GM21360 (cell line): ENCODE measurements at regions not wholly inside any gene's neighbourhood (a gene's known extent, or its start where the extent isn't known, plus 50 kb on each side); places are given as distances from the start of the nearest gene placed in this dataset.
"Not testable (repeated sequence)": the region's sequence is repeated elsewhere in the genome, so short reads cannot be mapped to it uniquely, and the experiment has no call there.

Experiments
- ATAC-seq: cut with Tn5 transposase; IDR thresholded peaks from one replicate; pipeline ENCODE4 v1.9.1; 2021; ENCODE audit warnings: mild to moderate bottlenecking, moderate library complexity; ENCODE audit not compliant: unreplicated experiment

DNA sequence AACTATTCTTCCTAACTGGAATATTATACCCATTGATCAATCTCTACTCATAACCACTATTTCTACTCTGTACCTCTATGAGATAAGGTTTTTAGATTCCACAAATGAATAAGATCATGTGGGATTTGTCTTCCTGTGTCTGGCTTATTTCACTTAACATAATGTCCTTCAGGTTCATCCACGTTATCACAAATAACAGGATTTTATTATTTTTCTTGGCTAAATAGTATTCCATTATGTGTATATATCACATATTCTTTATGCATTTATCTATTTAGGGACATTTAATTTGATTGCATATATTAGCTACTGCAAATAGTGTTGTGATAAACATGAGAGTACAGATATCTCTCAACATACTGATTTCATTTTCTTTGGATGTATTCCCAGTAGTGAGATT, 823.0 kb upstream of the ADGRB3 start:
- no peak for ATAC-seq

DNA sequence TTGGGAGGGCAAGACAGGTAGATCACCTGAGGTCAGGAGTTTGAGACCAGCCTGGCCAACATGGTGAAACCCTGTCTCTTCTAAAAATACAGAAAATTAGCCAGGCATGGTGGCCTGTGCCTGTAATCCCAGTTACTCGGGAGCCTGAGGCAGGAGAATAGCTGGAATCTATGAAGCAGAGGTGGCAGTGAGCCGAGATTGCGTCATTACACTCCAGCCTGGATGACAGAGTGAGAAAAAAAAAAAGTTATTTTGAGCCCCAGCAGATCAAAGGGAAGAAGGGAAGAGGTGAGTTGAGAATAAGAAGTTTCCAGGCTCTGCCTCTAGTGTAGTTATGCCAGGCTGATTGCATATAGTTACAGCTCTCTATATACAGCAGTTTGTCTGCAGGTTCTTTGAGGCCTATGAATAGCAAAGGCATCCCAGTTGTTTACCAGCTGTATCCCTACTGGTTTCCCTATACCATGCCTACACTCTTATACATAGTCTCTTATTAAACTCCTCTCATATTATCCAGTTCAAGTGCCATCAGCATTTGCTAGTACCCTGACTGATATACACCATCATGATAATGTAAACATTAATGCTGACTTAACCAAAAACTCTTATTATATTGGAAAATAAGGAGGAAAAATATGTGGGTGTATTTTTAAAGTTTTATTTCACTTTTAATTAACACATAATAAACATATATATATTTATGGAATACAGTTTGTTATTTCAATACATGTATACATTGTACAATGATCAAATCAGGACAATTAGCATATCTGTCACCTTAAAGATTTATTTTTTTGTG, 823.6 kb upstream of the ADGRB3 start:
- no peak for ATAC-seq

DNA sequence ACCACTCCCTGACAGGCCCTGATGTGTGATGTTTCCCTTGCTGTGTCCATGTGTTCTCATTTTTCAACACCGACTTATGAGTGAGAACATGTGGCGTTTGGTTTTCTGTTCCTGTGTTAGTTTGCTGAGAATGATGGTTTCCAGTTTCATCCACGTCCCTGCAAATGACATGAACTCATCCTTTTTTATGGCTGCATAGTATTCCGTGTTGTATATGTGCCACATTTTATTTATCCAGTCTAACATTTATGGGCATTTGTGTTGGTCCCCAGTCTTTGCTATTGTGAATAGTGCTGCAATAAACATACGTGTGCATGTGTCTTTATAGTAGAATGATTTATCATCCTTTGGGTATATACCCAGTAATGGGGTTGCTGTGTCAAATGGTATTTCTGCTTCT, 830.3 kb upstream of the ADGRB3 start:
- ATAC-seq = not testable (repeated sequence)

DNA sequence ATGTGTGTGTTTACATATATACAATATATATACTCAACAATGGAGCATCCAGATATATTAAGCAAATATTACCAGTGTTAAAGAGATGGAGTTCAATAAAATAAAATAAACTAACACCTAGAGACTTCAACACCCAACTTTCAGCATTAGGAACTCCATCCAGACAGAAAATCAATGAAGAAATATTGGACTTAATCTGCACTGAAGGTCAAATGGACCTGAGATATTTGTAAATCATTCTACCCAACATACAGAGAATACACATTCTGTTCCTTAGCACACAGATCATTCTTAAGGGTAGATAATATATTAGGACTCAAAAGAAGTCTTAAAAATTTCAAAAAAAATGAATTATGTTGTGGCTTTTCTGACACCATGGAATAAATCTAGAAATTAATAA, 832.3 kb upstream of the ADGRB3 start:
- no peak for ATAC-seq

DNA sequence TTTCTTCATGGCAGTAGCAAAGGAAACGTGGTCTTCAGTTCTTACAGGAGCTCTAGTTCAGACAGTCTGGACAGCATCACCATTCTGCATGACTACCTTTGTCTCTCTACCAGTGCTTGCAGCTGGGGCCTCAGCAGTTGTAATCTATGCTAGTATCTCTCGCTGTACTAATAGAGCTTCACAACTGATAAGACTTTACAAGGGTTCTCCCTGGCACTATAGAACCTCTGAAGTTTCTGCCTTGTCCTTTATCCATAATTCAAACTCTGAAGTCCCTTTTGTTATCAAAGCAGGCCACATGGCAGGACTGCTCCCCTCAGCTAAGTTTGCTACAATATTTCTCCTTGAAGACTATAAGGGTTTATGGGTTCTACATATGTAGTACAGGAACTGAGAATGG, 842.1 kb upstream of the ADGRB3 start:
- ATAC-seq = no peak

DNA sequence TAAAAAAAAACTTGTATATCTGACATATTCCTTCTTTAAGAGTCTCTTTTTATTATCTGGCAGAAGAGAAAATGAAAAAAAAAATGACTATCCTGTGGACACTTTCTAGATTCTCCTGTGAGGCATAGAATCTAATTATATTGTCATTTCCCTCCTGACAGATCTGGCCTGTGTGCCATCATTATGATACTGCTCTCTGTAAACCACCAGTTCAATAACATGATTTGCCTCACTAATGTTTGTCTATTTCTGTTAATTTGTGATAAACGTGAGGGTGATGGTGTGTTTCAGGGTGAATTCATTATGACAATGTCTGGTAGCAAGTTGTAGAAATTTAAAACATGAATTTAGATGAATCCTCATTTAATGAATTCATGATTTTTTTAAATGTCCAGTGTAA, 844.5 kb upstream of the ADGRB3 start:
- ATAC-seq = no peak

DNA sequence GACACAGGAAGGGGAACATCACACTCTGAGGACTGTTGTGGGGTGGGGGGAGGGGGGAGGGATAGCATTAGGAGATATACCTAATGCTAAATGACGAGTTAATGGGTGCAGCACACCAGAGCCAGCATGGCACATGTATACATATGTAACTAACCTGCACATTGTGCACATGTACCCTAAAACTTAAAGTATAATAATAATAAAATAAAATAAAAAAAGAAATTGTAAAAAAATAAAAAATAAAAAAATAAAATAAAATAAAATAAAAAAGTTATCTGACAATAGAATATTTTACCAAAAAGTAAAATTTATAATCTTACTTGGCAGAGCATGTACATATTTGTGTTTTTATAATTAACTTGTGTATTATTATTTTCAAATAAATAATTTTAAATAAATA, 848.0 kb upstream of the ADGRB3 start:
- not testable (repeated sequence) for ATAC-seq

DNA sequence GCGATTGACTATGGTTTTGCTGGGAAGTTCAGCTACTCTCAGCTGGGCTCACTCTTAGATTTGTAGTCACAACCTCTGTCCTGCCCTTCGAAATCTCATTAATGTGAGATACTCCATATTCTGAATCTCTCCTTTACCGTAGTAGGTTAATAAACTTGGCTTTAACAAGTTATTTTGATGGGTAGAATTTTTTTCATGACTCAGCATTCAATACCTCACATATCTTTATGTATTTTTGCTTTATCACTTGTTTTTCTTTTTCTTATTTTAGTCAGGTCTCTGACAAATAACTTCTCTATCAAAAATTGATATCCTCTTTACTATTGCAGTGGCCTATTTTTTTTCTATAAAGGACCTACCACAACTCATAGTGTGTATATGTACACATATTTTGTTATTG, 855.2 kb upstream of the ADGRB3 start:
- ATAC-seq = no peak

DNA sequence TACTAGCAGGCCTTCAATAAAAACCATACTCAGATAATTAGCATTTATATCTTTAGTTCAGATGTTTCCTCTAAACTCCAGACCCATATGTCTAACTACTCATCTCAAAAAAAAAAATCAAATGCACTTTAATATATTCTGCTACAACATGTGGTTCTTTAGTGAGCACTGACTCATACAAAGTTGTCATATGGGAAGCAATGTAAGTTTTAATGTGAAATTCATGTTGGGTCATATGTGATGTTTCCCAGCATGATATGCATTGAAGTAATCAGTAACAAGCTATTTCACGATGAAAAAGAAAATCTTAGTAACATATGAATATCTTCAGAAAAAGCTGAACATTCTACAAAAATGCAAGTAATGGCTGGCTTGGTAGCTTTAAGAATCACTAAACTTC, 859.7 kb upstream of the ADGRB3 start:
- no peak for ATAC-seq

DNA sequence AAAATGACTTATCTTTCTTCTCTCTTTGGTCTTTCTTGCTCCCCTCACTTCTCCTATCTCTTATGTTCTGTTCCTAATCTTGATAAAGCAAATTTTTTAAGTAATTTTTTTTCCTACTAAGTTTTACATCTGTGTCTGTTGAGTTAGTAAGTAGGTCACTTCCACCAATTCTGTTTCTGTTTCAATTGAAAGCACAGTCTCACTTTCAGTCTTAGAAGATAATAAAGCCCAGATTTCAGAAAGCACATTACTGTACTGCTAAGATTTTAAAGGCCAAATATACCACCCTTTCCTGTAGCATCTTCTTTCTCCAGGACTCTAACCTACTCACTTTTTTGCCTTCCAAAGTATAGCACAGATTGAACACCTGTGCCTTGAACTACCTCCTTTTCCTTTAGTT, 866.1 kb upstream of the ADGRB3 start:
- no peak for ATAC-seq

DNA sequence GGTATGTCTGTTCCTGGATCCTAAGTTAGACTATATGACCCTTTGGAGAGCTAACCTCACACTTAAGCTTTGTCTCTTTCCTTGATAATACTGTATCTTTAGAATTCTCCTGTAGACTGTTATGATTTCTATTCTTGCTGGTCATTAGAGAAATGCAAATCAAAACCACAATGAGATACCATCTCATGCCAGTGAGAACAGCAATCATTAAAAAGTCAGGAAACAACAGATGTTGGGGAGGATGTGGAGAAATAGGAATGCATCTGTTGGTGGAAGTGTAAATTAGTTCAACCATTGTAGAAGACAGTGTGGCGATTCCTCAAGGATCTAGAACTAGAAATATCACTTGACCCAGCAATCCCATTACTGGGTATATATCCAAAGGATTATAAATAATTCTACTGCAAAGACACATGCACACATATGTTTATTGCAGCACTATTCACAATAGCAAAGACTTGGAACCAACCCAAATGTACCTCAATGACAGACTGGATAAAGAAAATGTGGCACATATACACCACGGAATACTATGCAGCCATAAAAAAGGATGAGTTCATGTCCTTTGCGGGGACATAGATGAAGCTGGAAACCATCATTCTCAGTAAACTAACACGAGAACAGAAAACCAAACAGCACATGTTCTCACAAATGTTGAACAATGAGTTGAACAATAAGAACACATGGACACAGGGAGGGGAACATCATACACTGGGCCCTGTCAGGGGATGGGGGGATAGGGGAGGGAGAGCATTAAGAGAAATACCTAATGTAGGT, 867.8 kb upstream of the ADGRB3 start:
- not testable (repeated sequence) for ATAC-seq

DNA sequence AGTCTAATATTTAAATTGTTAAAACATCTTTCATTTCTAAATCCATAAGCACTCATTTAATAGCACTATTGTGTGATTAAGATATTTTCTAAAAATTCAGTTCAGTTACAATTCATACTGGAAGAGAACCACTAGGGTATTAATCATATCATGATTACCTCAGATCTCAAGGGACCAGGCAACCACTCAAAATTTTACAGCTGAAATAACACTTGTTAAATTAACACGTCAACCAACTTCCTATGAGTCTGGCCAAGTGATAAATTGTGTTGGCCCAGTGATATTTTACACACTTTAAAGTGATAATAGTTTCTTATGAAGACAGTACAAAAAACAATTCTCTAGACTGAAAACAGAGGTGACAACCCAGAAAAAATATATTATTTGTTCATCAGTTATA, 869.0 kb upstream of the ADGRB3 start:
- ATAC-seq = no peak

DNA sequence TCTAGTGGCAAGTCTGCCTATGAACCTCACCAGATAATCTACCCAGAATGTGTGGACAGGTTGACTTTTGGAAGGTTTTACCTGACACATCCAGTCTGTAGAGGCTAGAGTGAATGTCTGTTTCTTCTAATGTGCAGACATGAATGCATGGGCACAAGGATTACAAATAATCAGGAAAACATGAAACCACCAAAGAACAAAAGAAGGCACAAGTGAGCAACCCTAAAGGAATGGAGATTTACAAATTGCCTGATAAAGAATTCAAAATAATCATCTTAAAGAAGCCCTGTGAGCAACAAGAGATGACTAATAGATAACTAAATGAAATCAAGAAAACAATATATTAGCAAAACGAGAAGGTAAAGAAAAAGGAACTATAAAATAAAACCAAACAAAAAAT, 876.1 kb upstream of the ADGRB3 start:
- no peak for ATAC-seq

DNA sequence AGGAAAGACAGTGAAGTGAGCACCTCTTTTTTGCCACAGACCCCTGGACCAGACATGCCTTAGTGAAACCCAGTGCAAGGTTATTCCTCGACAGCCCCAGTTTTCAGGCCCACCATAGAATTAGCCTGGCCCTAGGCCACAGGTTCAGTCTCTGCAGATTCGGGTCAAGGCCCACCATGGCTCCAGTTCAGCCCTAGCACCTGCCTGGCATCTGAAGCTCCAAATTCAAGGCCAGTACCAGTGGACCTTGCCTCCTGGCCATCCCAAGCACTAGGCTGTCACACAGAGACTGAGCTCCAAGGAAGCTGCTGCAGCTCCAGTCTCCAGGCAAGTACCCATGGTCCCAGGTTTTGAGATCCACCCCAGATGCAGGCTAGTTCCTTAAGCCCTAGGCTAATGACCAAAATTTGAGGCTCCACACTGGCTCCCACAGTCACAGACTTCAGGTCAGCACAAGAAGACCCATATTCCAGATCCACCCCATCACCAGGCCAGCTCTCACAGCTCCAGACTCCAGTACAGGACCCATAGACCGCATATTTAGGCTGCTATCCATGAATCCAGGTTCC, 877.5 kb upstream of the ADGRB3 start:
- no peak for ATAC-seq

DNA sequence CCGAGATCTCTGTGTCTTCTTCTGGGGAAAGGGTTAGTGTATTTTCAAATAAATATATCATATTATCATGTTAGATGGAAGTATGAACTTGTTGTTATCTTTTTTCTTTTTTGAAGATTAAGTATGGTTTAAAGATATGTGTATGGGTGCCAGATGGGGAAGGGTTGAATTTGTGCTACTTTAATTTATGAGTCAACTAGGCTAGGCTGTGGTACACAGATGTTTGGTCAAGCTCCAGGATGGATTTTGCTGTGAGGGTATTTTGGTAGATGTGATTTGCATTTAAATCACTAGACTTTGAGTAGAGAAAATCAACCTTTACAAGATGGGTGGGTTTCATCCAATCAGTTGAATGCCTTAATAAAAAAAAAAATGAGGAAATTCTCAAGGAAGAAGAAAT, 886.6 kb upstream of the ADGRB3 start:
- no peak for ATAC-seq

DNA sequence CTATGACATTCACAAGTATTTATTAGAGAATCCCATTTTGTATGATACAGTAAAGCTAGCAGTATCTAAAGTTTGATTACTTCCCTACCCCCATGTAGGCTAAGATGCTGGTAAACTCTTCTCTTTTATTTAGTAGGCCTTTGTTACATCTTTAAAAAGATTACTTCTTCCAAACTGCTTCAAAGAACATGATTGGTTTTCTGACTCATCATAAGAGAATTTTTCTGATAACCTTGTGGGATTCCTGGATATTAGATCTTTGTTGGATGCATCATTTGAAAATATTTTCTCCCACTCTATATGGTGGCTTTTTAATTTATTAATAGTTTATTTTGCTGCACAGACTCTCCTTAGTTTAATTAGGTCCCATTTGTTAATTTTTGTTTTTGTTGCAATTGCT, 898.3 kb upstream of the ADGRB3 start:
- ATAC-seq = no peak

DNA sequence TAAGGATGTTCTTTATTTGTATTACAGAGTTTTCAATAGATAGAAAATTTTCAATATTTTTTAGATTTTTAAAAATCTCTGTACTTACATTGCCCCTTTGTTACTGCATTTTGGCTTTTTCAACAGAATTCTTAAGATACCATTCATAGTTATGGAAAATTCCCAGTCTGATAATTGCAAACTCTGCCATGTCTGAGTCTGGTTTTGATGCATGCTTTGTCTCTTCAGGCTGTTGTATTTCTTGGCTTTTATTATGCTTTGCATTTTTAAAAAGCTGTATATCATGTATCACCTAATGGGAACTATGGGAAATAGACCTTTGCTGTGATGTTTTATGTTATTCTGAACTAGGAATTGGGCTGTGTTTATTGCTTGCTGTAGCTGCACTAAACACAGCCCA, 898.9 kb upstream of the ADGRB3 start:
- ATAC-seq = no peak

DNA sequence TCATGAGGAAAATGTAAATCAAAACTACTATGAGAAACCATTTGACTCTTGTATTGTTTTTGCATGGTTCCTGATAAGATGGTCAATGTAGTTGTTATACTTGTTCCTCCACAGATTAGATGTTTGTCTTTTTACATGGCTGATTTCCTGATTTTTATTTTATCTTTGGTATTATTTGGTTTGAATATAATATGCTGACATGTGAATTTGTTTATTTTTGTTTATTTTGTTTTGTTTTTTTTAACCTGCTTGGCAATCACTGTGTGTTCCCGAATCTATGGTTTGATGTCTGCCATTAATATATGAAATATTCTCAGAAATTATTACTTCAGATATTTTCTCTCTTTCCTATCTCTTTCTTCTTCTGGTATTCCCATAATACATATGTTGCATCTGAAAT, 899.5 kb upstream of the ADGRB3 start:
- ATAC-seq = no peak

DNA sequence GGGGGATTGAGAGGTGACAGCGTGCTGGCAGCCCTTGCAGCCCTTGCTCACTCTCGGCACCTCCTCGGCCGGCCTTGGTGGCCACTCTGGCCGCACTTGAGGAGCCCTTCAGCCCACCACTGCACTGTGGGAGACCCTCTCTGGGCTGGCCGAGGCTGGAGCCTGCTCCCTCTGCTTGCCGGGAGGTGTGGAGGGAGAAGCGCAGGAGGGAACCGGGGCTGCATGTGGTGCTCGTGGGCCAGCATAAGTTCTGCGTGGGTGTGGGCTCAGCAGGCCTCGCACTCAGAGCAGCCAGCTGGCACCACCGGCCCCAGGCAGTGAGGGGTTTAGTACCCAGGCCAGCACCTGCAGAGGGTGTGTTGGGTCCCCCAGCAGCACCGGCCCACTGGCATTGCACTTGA, 912.2 kb upstream of the ADGRB3 start:
- ATAC-seq = no peak

DNA sequence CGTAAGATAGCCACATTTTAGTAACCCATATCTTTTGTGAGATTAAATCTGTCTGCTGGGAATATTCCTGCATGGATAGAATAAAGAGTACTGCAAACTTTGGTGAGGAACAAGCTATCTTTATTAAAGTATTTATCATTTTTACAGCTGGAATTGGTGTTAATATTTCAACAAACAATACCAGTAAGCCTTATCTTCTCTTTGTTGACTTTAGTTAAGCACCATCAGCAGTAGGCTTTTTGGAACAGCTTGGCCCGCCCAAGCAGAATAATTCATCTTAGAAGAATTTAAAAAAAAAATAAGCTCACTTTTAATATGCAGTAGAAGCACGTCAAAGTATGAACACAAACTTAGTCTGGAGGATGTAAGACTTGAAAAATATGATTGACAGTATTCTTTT, 917.8 kb upstream of the ADGRB3 start:
- no peak for ATAC-seq

DNA sequence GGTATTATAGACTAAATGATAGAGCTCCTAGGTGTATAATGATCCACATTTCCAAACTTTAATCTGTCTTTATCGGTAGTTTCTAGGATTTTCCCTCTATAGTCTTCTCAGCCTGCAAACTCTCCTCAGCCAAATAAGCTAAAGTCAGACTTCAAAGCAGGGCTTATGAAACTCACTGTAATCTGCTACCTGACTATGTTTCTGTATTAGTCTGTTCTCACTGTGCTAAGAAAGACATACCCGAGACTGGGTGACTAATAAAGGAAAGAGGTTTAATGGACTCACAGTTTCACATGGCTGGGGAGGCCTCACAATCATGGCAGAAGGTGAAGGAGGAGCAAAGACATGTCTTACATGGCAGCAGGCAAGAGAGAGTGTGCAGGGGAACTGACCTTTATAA, 928.7 kb upstream of the ADGRB3 start:
- ATAC-seq = no peak

DNA sequence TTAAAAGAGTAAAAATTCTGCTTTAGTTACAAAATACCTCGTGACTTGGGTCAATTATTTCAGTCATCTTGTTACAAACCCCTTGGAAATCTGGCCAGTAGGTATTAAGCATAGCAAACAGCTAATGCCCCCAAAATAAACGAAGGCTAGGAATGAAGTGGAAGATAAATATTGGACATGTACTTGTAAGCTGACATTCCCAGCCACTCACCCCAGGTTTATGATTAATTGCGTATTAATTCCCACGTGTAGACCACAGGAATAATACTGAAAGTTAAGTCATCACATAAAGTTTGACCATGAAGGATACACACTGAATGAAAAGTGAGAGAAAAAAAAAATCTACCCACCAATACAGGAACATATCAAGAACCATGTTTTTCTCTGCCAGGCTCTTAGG, 936.5 kb upstream of the ADGRB3 start:
- ATAC-seq = no peak
